VCaP (cell line): ENCODE measurements at regions not wholly inside any gene's neighbourhood (a gene's known extent, or its start where the extent isn't known, plus 50 kb on each side); places are given as distances from the start of the nearest gene placed in this dataset.
A peak's percentile ranks its signal among the peaks of the same experiment; 100 is the strongest.

Source experiments
- H3K27ac ChIP-seq: fragments of 450-650 bp; 2 replicates; pipeline ENCODE4 v1.5.1; 2017
- TF ChIP-seq, protein P1 (sequence below): fragments of 450-650 bp; conservative IDR thresholded peaks from 2 replicates; pipeline ENCODE4 v1.5.1; 2017; ENCODE audit warnings: mild to moderate bottlenecking, moderate library complexity

DNA sequence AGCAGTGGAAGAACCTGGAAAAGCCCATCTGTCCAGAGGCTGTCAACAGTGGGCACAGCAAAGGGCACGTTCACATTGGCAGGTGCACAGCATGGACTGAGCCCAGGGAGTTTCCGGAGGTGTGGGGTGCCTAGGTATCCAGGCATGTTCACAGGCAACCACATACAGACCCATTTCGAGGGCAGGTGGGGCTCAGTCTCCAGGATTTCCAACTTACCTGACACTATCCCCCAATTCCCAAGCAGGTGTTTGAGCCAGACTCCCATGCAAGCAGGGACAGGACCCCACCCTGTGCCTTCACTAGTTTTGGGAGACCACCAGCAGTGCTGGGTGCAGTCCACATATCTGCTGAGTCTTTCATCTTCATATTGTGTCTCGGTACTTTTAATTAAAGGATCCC lies 65.0 kb upstream of the IRF2BP2 start:
- no peak overlapping the region for H3K27ac ChIP-seq
- TF ChIP-seq, protein P1, sequence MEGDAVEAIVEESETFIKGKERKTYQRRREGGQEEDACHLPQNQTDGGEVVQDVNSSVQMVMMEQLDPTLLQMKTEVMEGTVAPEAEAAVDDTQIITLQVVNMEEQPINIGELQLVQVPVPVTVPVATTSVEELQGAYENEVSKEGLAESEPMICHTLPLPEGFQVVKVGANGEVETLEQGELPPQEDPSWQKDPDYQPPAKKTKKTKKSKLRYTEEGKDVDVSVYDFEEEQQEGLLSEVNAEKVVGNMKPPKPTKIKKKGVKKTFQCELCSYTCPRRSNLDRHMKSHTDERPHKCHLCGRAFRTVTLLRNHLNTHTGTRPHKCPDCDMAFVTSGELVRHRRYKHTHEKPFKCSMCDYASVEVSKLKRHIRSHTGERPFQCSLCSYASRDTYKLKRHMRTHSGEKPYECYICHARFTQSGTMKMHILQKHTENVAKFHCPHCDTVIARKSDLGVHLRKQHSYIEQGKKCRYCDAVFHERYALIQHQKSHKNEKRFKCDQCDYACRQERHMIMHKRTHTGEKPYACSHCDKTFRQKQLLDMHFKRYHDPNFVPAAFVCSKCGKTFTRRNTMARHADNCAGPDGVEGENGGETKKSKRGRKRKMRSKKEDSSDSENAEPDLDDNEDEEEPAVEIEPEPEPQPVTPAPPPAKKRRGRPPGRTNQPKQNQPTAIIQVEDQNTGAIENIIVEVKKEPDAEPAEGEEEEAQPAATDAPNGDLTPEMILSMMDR, result no peak

DNA sequence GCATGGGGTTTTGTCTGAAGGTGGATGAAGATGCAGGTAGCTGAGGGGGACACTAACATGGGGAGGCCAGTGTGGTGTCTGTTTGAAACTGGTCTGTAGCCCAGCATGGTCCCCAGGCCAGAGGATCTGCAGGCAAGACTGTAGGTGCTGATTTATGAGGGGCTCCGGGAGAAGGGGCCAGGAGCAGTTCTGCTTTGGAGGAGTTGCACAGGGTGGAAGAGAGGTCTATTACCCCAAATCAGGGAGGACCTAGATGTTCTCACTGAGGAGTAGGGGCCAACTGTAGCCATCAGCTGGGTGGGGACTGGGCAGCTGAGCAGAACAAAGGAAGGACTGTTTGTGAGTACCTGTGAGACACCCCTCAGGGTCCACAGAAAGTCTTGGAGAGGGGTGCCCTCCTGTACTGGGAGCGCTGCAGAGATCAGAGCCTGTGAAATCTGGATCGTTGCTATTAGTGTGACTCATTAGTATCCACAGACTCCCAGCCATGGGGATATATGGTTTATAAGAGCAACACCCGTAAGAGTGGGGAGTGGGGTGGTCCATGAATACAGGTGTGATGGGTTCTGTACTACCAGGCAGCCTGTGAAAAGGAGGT lies 64.3 kb upstream of the IRF2BP2 start:
- H3K27ac ChIP-seq, result no peak overlapping the region
- TF ChIP-seq, protein P1, result no peak

DNA sequence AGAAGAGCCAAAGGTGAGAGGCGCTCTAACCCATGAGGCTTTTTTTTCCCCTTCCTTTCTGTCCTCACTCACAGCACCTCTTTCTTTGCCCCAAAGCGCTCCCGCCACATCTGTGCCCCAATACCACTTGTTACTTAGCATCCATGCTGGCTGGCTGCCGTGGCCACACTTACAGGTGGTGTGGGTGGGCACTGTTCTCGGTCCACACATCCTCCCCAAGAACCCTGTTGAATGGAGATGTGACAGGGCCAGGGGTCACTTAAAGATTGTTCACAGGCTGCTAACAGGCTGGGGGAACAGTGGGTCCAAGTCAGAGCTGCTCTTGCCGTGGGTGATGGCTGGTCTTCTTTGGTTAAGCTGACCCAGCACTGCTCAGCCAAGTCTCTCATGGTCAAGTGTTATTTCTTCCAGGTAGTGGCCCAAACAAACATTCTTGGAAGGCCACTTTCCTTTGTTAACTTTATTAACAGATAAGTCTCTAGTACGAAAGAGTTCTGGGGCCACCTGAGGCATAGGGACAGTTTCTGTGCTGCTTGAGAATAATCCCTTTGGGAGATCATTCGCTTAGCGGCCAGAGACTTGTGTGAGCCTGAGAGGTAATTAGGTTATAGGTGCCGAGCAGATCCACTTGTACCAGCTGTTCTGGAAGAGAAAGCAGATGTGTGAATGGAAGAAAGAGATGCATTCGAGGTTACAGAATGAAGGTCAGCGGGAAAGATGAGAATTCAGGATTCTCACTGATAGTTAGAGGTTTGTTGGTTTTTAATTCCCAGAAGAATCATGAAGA lies 62.6 kb upstream of the IRF2BP2 start:
- TF ChIP-seq, protein P1, result no peak
- H3K27ac ChIP-seq, result no peak overlapping the region

DNA sequence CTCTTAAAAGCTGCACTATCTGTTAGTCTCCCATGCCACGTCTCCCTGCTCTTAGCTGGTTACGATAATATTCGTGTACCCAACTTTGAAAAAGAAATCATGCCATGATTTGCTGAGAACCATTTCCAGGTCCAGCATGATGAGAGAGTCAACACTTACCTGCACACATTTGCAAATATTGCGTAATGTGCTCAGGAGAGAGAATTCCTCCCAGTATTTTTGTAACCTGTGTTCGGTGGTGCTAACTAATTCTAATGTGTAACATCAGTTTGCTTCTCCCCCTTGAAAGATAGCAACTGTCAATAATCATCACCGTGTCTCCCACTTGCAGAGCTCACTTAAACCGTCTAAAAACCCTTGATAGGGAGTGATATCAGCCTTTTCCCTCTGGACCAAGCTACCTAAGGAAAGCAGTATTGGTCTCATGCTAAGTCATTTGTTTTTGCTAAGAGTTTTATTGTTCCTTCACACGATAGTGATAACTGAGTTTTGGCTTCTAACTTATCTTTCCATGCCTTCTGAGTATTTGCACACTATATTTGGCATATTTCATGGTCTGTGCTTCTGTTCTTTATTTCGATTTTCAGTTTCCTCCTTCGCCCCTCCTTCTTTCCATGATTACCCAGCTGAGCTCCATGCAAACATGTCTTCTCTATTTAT lies 61.1 kb upstream of the IRF2BP2 start:
- H3K27ac ChIP-seq, result peak overlapping the region; percentile 10; the same call in 1 of the 2 replicates
- TF ChIP-seq, protein P1, result no peak

DNA sequence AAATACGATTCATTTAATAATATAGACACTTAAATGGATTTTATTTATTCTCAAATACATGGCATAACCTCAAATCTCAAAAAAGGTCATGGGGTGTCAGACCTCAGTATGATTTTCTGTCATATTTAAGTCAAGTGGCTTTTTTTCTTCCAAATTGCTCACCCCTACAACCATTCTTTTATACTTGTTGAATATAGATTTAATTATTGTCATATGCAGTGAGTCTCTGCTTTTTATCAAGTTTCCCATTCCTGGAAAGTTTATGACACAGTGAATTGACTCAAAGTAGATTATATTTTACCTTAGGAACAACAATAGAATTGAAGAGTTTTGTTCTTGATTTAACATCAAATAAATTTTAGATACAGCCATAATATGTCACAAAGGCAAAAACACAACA lies 59.5 kb upstream of the IRF2BP2 start:
- no peak overlapping the region for H3K27ac ChIP-seq

DNA sequence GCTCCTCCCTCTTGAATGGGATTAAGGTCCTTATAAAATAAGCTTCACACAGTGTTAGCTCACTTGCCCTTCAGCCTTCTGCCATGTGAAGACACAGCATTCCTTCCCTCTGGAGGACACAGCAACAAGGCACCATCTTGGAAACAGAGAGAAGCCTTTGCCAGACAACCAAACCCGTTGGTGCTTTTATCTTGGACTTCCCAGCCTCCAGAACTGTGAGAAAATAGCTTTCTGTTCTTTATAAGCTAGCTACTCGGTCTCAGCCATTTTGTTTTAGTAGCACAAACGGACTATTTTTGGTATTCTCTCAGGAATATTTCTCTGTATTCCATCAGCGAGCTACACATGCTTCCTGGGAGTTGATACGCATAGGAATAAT lies 58.6 kb upstream of the IRF2BP2 start:
- no peak overlapping the region for H3K27ac ChIP-seq
- TF ChIP-seq, protein P1, result no peak

More for the DNA sequence above, 59.5 kb upstream of the IRF2BP2 start:
- TF ChIP-seq, protein P1, result no peak
